ENCODE measurements at regions not wholly inside any gene's neighbourhood (a gene's known extent, or its start where the extent isn't known, plus 50 kb on each side); places are given as distances from the start of the nearest gene placed in this dataset.

- no peak for TF ChIP-seq CTCF (IDR thresholded peaks at IDR 0.05)
- no peak for TF ChIP-seq POLR2A (IDR thresholded peaks at IDR 0.05)
These were observed 265.1 kb downstream of the NOL4 start for GRCh38 chr18:33959609-33960008.

Data from ovary (tissue), 3 donors.